ENCODE measurements at regions not wholly inside any gene's neighbourhood (a gene's known extent, or its start where the extent isn't known, plus 50 kb on each side); places are given as distances from the start of the nearest gene placed in this dataset.

- in situ Hi-C loops (cut with MboI; ENCODE audit: low pct_unique_long_range_greater_than_20kb, low sequenced_read_pairs) = loop anchor here (25.0 kb wide), 1 partner anchor 709 kb away; no protein-coding TSS in a partner anchor
- no peak for DNase-seq
These were observed 293.0 kb upstream of the VRK2 start for GRCh38 chr2:57753636-57754035.

- DNase-seq = no peak
- in situ Hi-C loops (cut with MboI; ENCODE audit: low pct_unique_long_range_greater_than_20kb, low sequenced_read_pairs) = loop anchor here (25.0 kb wide), 1 partner anchor 704 kb away; no protein-coding TSS in a partner anchor
These were observed 287.9 kb upstream of the VRK2 start for GRCh38 chr2:57758686-57759085.

GRCh38 chr2:57759131-57759530, 287.5 kb upstream of the VRK2 start:
- in situ Hi-C loops (cut with MboI; ENCODE audit: low pct_unique_long_range_greater_than_20kb, low sequenced_read_pairs) = loop anchor here (25.0 kb wide), 1 partner anchor 703 kb away; no protein-coding TSS in a partner anchor
- no peak for DNase-seq

- in situ Hi-C loops (cut with MboI; ENCODE audit: low pct_unique_long_range_greater_than_20kb, low sequenced_read_pairs) = loop anchor here (25.0 kb wide), 1 partner anchor 702 kb away; no protein-coding TSS in a partner anchor
- DNase-seq = peak; percentile 88
These were observed 286.7 kb upstream of the VRK2 start for GRCh38 chr2:57759822-57760300.

GRCh38 chr2:57760381-57760801, 286.2 kb upstream of the VRK2 start:
- in situ Hi-C loops (cut with MboI; ENCODE audit: low pct_unique_long_range_greater_than_20kb, low sequenced_read_pairs) = loop anchor here (25.0 kb wide), 1 partner anchor 702 kb away; no protein-coding TSS in a partner anchor
- DNase-seq = no peak

GRCh38 chr2:57776916-57777315, 269.7 kb upstream of the VRK2 start:
- no peak for DNase-seq
- in situ Hi-C loops (cut with MboI; ENCODE audit: low pct_unique_long_range_greater_than_20kb, low sequenced_read_pairs) = no loop called here

- in situ Hi-C loops (cut with MboI; ENCODE audit: low pct_unique_long_range_greater_than_20kb, low sequenced_read_pairs) = no loop called here
- DNase-seq = no peak
These were observed 264.0 kb upstream of the VRK2 start for GRCh38 chr2:57782587-57782986.

GRCh38 chr2:57793310-57793709, 253.3 kb upstream of the VRK2 start:
- DNase-seq = no peak
- in situ Hi-C loops (cut with MboI; ENCODE audit: low pct_unique_long_range_greater_than_20kb, low sequenced_read_pairs) = no loop called here

- DNase-seq = no peak
These were observed 250.1 kb upstream of the VRK2 start for GRCh38 chr2:57796527-57796926.

GRCh38 chr2:57798346-57798745, 248.3 kb upstream of the VRK2 start:
- in situ Hi-C loops (cut with MboI; ENCODE audit: low pct_unique_long_range_greater_than_20kb, low sequenced_read_pairs) = no loop called here

More at GRCh38 chr2:57796527-57796926, 250.1 kb upstream of the VRK2 start:
- in situ Hi-C loops (cut with MboI; ENCODE audit: low pct_unique_long_range_greater_than_20kb, low sequenced_read_pairs) = no loop called here

GRCh38 chr2:57802243-57802642, 244.4 kb upstream of the VRK2 start:
- in situ Hi-C loops (cut with MboI; ENCODE audit: low pct_unique_long_range_greater_than_20kb, low sequenced_read_pairs) = no loop called here
- DNase-seq = no peak

More at GRCh38 chr2:57798346-57798745, 248.3 kb upstream of the VRK2 start:
- no peak for DNase-seq

GRCh38 chr2:57804971-57805370, 241.6 kb upstream of the VRK2 start:
- in situ Hi-C loops (cut with MboI; ENCODE audit: low pct_unique_long_range_greater_than_20kb, low sequenced_read_pairs) = no loop called here
- DNase-seq = no peak

- DNase-seq = no peak
- in situ Hi-C loops (cut with MboI; ENCODE audit: low pct_unique_long_range_greater_than_20kb, low sequenced_read_pairs) = no loop called here
These were observed 240.1 kb upstream of the VRK2 start for GRCh38 chr2:57806449-57806968.

- in situ Hi-C loops (cut with MboI; ENCODE audit: low pct_unique_long_range_greater_than_20kb, low sequenced_read_pairs) = no loop called here
- DNase-seq = no peak
These were observed 237.4 kb upstream of the VRK2 start for GRCh38 chr2:57809230-57809629.

- peak; percentile 30 for DNase-seq
- in situ Hi-C loops (cut with MboI; ENCODE audit: low pct_unique_long_range_greater_than_20kb, low sequenced_read_pairs) = no loop called here
These were observed 225.5 kb upstream of the VRK2 start for GRCh38 chr2:57821088-57821487.

- in situ Hi-C loops (cut with MboI; ENCODE audit: low pct_unique_long_range_greater_than_20kb, low sequenced_read_pairs) = no loop called here
- DNase-seq = no peak
These were observed 218.4 kb upstream of the VRK2 start for GRCh38 chr2:57828221-57828620.

GRCh38 chr2:57834666-57835065, 211.9 kb upstream of the VRK2 start:
- in situ Hi-C loops (cut with MboI; ENCODE audit: low pct_unique_long_range_greater_than_20kb, low sequenced_read_pairs) = no loop called here
- DNase-seq = no peak

GRCh38 chr2:57842531-57842930, 204.1 kb upstream of the VRK2 start:
- in situ Hi-C loops (cut with MboI; ENCODE audit: low pct_unique_long_range_greater_than_20kb, low sequenced_read_pairs) = no loop called here
- DNase-seq = no peak

- in situ Hi-C loops (cut with MboI; ENCODE audit: low pct_unique_long_range_greater_than_20kb, low sequenced_read_pairs) = no loop called here
- DNase-seq = no peak
These were observed 203.4 kb upstream of the VRK2 start for GRCh38 chr2:57843158-57843557.

GRCh38 chr2:57848723-57849122, 197.9 kb upstream of the VRK2 start:
- no peak for DNase-seq
- in situ Hi-C loops (cut with MboI; ENCODE audit: low pct_unique_long_range_greater_than_20kb, low sequenced_read_pairs) = no loop called here

GRCh38 chr2:57849843-57850242, 196.8 kb upstream of the VRK2 start:
- DNase-seq = no peak
- in situ Hi-C loops (cut with MboI; ENCODE audit: low pct_unique_long_range_greater_than_20kb, low sequenced_read_pairs) = no loop called here
